Esophagus muscularis mucosa (tissue), 4 donors: ENCODE measurements at regions not wholly inside any gene's neighbourhood (a gene's known extent, or its start where the extent isn't known, plus 50 kb on each side); places are given as distances from the start of the nearest gene placed in this dataset.

Experiments used
- CTCF ChIP-seq, 3 experiments: fragments of 200-600 bp in 2 of 3; fragments of 450-650 bp in 1 of 3; sonication (generic) in 2 of 3; IDR thresholded peaks; one replicate each; pipeline ENCODE4 v1.5.1; 2017 to 2019; ENCODE audit warnings: antibody characterized with exemption in 3 of 3, mild to moderate bottlenecking in 2 of 3, moderate library complexity in 1 of 3
- EP300 ChIP-seq: sonication (generic); formaldehyde crosslinking; IDR thresholded peaks from one replicate; pipeline ENCODE4 v1.6.1; 2017; ENCODE audit warnings: antibody characterized with exemption
- POLR2A ChIP-seq: fragments of 450-650 bp; IDR thresholded peaks from one replicate; pipeline ENCODE4 v1.6.1; 2017; ENCODE audit warnings: antibody characterized with exemption, moderate library complexity, mild to moderate bottlenecking, low read depth

- no peak for TF ChIP-seq CTCF (IDR thresholded peaks at IDR 0.05)
- no peak for TF ChIP-seq POLR2A
- no peak for TF ChIP-seq EP300
These were observed 91.4 kb upstream of the CD53 start for GRCh38 chr1:110781525-110781924.
